H1 (cell line): ENCODE measurements at regions not wholly inside any gene's neighbourhood (a gene's known extent, or its start where the extent isn't known, plus 50 kb on each side); places are given as distances from the start of the nearest gene placed in this dataset.

Experiments
- CTCF ChIA-PET: fragments of 300-600 bp; sonication (Branson Sonifier 250); formaldehyde crosslinking; loops from one replicate; lab custom pipeline; 2021; ENCODE audit not compliant: partially characterized antibody; lab: Charles Lee
- POLR2A ChIA-PET: fragments of 300-600 bp; sonication (Branson Sonifier 250); formaldehyde crosslinking; loops from one replicate; lab custom pipeline; 2021; ENCODE audit warnings: inconsistent platforms; ENCODE audit not compliant: partially characterized antibody; lab: Charles Lee
- DNase-seq, 2 experiments: peaks; one replicate each; pipeline versions ENCODE4 v3.0.0 to v3.0.0-alpha.2; 2010 to 2022; ENCODE audit warnings: low spot score in 2 of 2, low read depth in 1 of 2, mixed read lengths in 1 of 2
- FAIRE-seq: peaks from 2 replicates; lab custom pipeline; 2011; peaks lifted over from hg19 to GRCh38; lab: Jason Lieb, UNC
- H2AFZ ChIP-seq: 2 replicates; pipeline ENCODE4 v1.8.1; 2012; ENCODE audit warnings: low read length, inconsistent platforms
- H2AK5ac ChIP-seq: 2 replicates; pipeline ENCODE4 v1.6.1; 2013; ENCODE audit warnings: low read depth, low read length
- H2BK120ac ChIP-seq: replicated peaks from 2 replicates; pipeline ENCODE3; 2013; ENCODE audit warnings: low read depth, low read length, inconsistent platforms
- H2BK12ac ChIP-seq: 2 replicates; pipeline ENCODE4 v1.6.1; 2013; ENCODE audit warnings: low read depth, low read length
- H2BK15ac ChIP-seq: 2 replicates; pipeline ENCODE4 v1.6.1; 2013; ENCODE audit warnings: low read length
- H2BK20ac ChIP-seq: 2 replicates; pipeline ENCODE4 v1.6.1; 2013; ENCODE audit warnings: low read length
- H2BK5ac ChIP-seq: 2 replicates; pipeline ENCODE4 v1.6.1; 2013; ENCODE audit warnings: low read depth, low read length
- H3K14ac ChIP-seq: 2 replicates; pipeline ENCODE4 v1.6.1; 2013; ENCODE audit warnings: inconsistent platforms; ENCODE audit not compliant: insufficient read length
- H3K18ac ChIP-seq: 2 replicates; pipeline ENCODE4 v1.6.1; 2013; ENCODE audit warnings: low read length; ENCODE audit errors: extremely low read depth
- H3K23ac ChIP-seq: 2 replicates; pipeline ENCODE4 v1.6.1; 2013; ENCODE audit warnings: inconsistent platforms; ENCODE audit not compliant: insufficient read length
- H3K23me2 ChIP-seq: 2 replicates; pipeline ENCODE4 v1.6.1; 2013; ENCODE audit warnings: low read depth, low read length
- H3K27ac ChIP-seq: 2 replicates; pipeline ENCODE4 v1.6.1; 2011; ENCODE audit warnings: low read depth, low read length, inconsistent platforms
- H3K27me3 ChIP-seq, 4 experiments: replicated peaks in 1 of 4; 1 replicate in 1 of 4; 2 replicates in 3 of 4; pipeline versions ENCODE4 v1.6.1 to v1.8.1; 2011 to 2013; ENCODE audit warnings: low read length in 3 of 4, mild to moderate bottlenecking in 3 of 4, inconsistent platforms in 2 of 4, mixed read lengths in 2 of 4, moderate library complexity in 1 of 4; ENCODE audit not compliant: control insufficient read depth in 3 of 4, insufficient read depth in 3 of 4; ENCODE audit errors: extremely low read depth in 1 of 4
- H3K36me3 ChIP-seq, 4 experiments: 2 replicates each; pipeline versions ENCODE4 v1.6.1 to v1.8.1; 2011 to 2013; ENCODE audit warnings: mild to moderate bottlenecking in 4 of 4, low read length in 3 of 4, moderate library complexity in 2 of 4, control low read depth in 1 of 4, inconsistent platforms in 1 of 4; ENCODE audit not compliant: insufficient read depth in 4 of 4, control insufficient read depth in 2 of 4
- H3K4ac ChIP-seq: replicated peaks from 2 replicates; pipeline ENCODE3; 2013; ENCODE audit warnings: low read length, low read depth, mixed read lengths, inconsistent platforms; ENCODE audit not compliant: insufficient read length
- H3K4me1 ChIP-seq, 4 experiments: replicated peaks in 1 of 4; 1 replicate in 1 of 4; 2 replicates in 3 of 4; pipeline versions ENCODE4 v1.6.1 to v1.8.1; 2011 to 2013; ENCODE audit warnings: low read length in 3 of 4, inconsistent platforms in 2 of 4, mixed read lengths in 1 of 4; ENCODE audit not compliant: insufficient read depth in 4 of 4, control insufficient read depth in 3 of 4
- H3K4me2 ChIP-seq, 2 experiments: 2 replicates each; pipeline versions ENCODE4 v1.6.1 to v1.8.1; 2011 to 2013; ENCODE audit warnings: low read depth in 2 of 2, low read length in 2 of 2, control low read depth in 1 of 2, inconsistent platforms in 1 of 2, mild to moderate bottlenecking in 1 of 2; ENCODE audit not compliant: insufficient read depth in 1 of 2
- H3K4me3 ChIP-seq, 4 experiments: fragments of 200-600, 300-600 bp in 1 of 4; sonication (generic), shearing (Covaris generic), sonication (Bioruptor Twin) in 1 of 4; 2 replicates each; pipeline versions ENCODE4 v1.5.1 to v1.8.1; 2011 to 2016; ENCODE audit warnings: low read length in 4 of 4, low read depth in 3 of 4, control low read depth in 2 of 4, inconsistent platforms in 2 of 4, mild to moderate bottlenecking in 2 of 4, mixed read lengths in 1 of 4, moderate library complexity in 1 of 4; ENCODE audit not compliant: insufficient read depth in 2 of 4; ENCODE audit errors: extremely low read depth in 1 of 4
- H3K56ac ChIP-seq: replicated peaks from 2 replicates; pipeline ENCODE3; 2013; ENCODE audit warnings: low read depth, mild to moderate bottlenecking, mixed read lengths, low read length, inconsistent platforms; ENCODE audit not compliant: insufficient read length
- H3K79me1 ChIP-seq: 2 replicates; pipeline ENCODE4 v1.6.1; 2013; ENCODE audit warnings: low read depth, low read length, control low read depth
- H3K79me2 ChIP-seq, 2 experiments: 2 replicates each; pipeline versions ENCODE4 v1.6.1 to v1.8.1; 2012 to 2013; ENCODE audit warnings: low read length in 2 of 2, mild to moderate bottlenecking in 2 of 2, inconsistent platforms in 1 of 2; ENCODE audit not compliant: insufficient read depth in 2 of 2, control insufficient read depth in 1 of 2
- H3K9ac ChIP-seq, 4 experiments: replicated peaks in 1 of 4; 1 replicate in 1 of 4; 2 replicates in 3 of 4; pipeline versions ENCODE4 v1.6.1 to v1.8.1; 2011 to 2013; ENCODE audit warnings: low read depth in 3 of 4, low read length in 3 of 4, control low read depth in 2 of 4, mild to moderate bottlenecking in 2 of 4, moderate library complexity in 2 of 4, inconsistent platforms in 1 of 4; ENCODE audit errors: extremely low read depth in 1 of 4
- H3K9me3 ChIP-seq, 2 experiments: 2 replicates each; pipeline versions ENCODE4 v1.6.1 to v1.8.1; 2012 to 2013; ENCODE audit warnings: mild to moderate bottlenecking in 2 of 2, moderate library complexity in 2 of 2, control low read depth in 1 of 2, inconsistent platforms in 1 of 2, low read depth in 1 of 2, low read length in 1 of 2, mixed read lengths in 1 of 2; ENCODE audit not compliant: insufficient read depth in 2 of 2
- H4K20me1 ChIP-seq, 2 experiments: replicated peaks in 1 of 2; 2 replicates each; pipeline versions ENCODE3 to v1.8.1; 2011 to 2013; ENCODE audit warnings: inconsistent platforms in 2 of 2, low read length in 2 of 2, mild to moderate bottlenecking in 1 of 2; ENCODE audit not compliant: insufficient read depth in 2 of 2, control insufficient read depth in 1 of 2
- H4K5ac ChIP-seq: 2 replicates; pipeline ENCODE4 v1.6.1; 2013; ENCODE audit warnings: low read length, low read depth, mixed read lengths, inconsistent platforms; ENCODE audit not compliant: insufficient read length
- H4K8ac ChIP-seq: 2 replicates; pipeline ENCODE4 v1.8.0; 2013; ENCODE audit warnings: mild to moderate bottlenecking, moderate library complexity, low read length, inconsistent platforms; ENCODE audit not compliant: insufficient read depth; ENCODE audit errors: extremely low read depth
- H4K91ac ChIP-seq: replicated peaks from 2 replicates; pipeline ENCODE3; 2013; ENCODE audit warnings: low read length, mixed read lengths, inconsistent platforms; ENCODE audit not compliant: insufficient read length
- BCL11A ChIP-seq, 2 experiments: IDR thresholded peaks; one replicate each; pipeline ENCODE4 v1.6.1; 2011; ENCODE audit warnings: low read depth in 2 of 2, low read length in 2 of 2, mild to moderate bottlenecking in 2 of 2
- BRCA1 ChIP-seq: IDR thresholded peaks from 2 replicates; pipeline ENCODE4 v1.6.1; 2012; ENCODE audit warnings: low read depth, low read length, improper control_type of control experiment
- EZH2 ChIP-seq: fragments of 200-600 bp; sonication (generic); IDR thresholded peaks from 2 replicates; pipeline ENCODE4 v1.7.1; 2012; ENCODE audit warnings: low read depth, mild to moderate bottlenecking, moderate library complexity, low read length, inconsistent platforms; ENCODE audit not compliant: severe bottlenecking
- GTF2F1 ChIP-seq: IDR thresholded peaks from 2 replicates; pipeline ENCODE4 v1.6.1; 2012; ENCODE audit warnings: low read depth, low read length, improper control_type of control experiment, borderline replicate concordance
- KDM1A ChIP-seq: fragments of 200-600, 300-600 bp; sonication (generic); IDR thresholded peaks from 2 replicates; pipeline ENCODE4 v1.7.1; 2016; ENCODE audit warnings: mild to moderate bottlenecking, low read length, borderline replicate concordance
- POLR2A ChIP-seq, 2 experiments: IDR thresholded peaks; 1 replicate in 1 of 2; 2 replicates in 1 of 2; pipeline ENCODE4 v1.6.1; 2011; ENCODE audit warnings: low read depth in 2 of 2, low read length in 2 of 2, mild to moderate bottlenecking in 2 of 2; ENCODE audit errors: control extremely low read depth in 1 of 2
- SIN3A ChIP-seq, 2 experiments: IDR thresholded peaks in 1 of 2; conservative IDR thresholded peaks in 1 of 2; 2 replicates each; pipeline ENCODE4 v1.6.1; 2011 to 2012; ENCODE audit warnings: low read length in 2 of 2, improper control_type of control experiment in 1 of 2, low read depth in 1 of 2, mild to moderate bottlenecking in 1 of 2
- WGBS, 2 experiments: shearing (Covaris generic) in 1 of 2; methylation state at CpG; one replicate each; pipeline versions ENCODE4 v1.1.6 to v1.1.7; 2013 to 2015; ENCODE audit warnings: low lambda C conversion rate in 2 of 2, mixed read lengths in 2 of 2, inconsistent platforms in 1 of 2, low coverage in 1 of 2, missing lambda C conversion rate in 1 of 2; ENCODE audit not compliant: insufficient replicate concordance in 2 of 2, insufficient coverage in 1 of 2, insufficient read length in 1 of 2; ENCODE audit errors: extremely low coverage in 1 of 2, missing lambda C conversion rate in 1 of 2; 5-methylcytosine and 5-hydroxymethylcytosine counted together
- TF ChIP-seq, protein P1 (sequence below), 3 experiments: IDR thresholded peaks; 1 replicate in 2 of 3; 2 replicates in 1 of 3; pipeline versions ENCODE4 v1.5.1 to v1.6.1; 2011; ENCODE audit warnings: low read length in 3 of 3, mild to moderate bottlenecking in 3 of 3, inconsistent platforms in 2 of 3, low read depth in 1 of 3, moderate library complexity in 1 of 3; ENCODE audit not compliant: insufficient read depth in 1 of 3; ENCODE audit errors: control extremely low read depth in 1 of 3
- TF ChIP-seq, protein P2 (sequence below): IDR thresholded peaks from 2 replicates; pipeline ENCODE4 v1.6.1; 2012; ENCODE audit warnings: low read length, inconsistent platforms
- TF ChIP-seq, protein P3 (sequence below): IDR thresholded peaks from 2 replicates; pipeline ENCODE4 v1.6.1; 2012; ENCODE audit warnings: inconsistent platforms

DNA sequence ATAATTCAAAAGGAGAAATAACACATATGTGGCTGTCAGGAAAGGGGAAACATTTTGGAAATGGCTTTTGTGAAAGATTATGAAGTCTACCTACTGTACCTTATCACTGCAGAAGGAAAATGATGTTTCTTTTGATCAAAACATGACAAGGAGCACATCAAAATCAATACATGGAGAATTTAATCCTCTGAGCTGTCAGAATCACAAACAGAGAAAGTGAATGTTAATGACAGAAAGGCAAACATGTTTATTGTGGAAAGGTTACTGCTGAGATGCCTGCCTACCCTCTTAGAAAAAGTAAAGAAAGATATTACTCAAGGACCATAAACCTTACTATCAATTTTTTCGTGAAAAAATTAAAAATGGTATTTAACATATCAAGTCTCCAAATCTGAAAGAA, 794.5 kb upstream of the GYPC start:
- H3K56ac ChIP-seq = no peak overlapping the region
- no peak overlapping the region for H2BK12ac ChIP-seq
- H3K27ac ChIP-seq = no peak overlapping the region
- H2BK20ac ChIP-seq = no peak overlapping the region
- H3K4me3 ChIP-seq = no peak overlapping the region
- H3K23ac ChIP-seq = no peak overlapping the region
- H3K18ac ChIP-seq = no peak overlapping the region
- peaks cover 0 to 4% (median under 1%) of the 10 kb centered on the region in 4 experiments; a peak in 1 of 7 replicates for H3K4me1 ChIP-seq
- DNase-seq (no peak), FAIRE-seq (no peak)
- H2BK5ac ChIP-seq = no peak overlapping the region
- WGBS, 2 experiments = 80% methylated on average over 1 of the region's 1 CpG; no CpG with 5 or more reads in 1 of the 2 experiments
- no peaks in the 10 kb centered on the region for H3K79me2 ChIP-seq
- H2BK15ac ChIP-seq = no peak overlapping the region
- H3K4me2 ChIP-seq = no peak overlapping the region
- no peak overlapping the region for H3K4ac ChIP-seq
- no peaks in the 10 kb centered on the region for H3K79me1 ChIP-seq
- no peak overlapping the region for H2AK5ac ChIP-seq
- H3K36me3 ChIP-seq = no peaks in the 10 kb centered on the region
- CTCF ChIA-PET = no interaction called here
- no peak overlapping the region for H2BK120ac ChIP-seq
- no peak overlapping the region for H4K5ac ChIP-seq
- H3K9me3 ChIP-seq = no peaks in the 10 kb centered on the region; a peak in 1 of 4 replicates
- no peaks in the 10 kb centered on the region for H3K27me3 ChIP-seq
- no peak overlapping the region for H3K14ac ChIP-seq
- H4K91ac ChIP-seq = no peak overlapping the region
- no peaks in the 10 kb centered on the region for H4K20me1 ChIP-seq
- no peak overlapping the region for H4K8ac ChIP-seq
- POLR2A ChIA-PET = no interaction called here
- no peak overlapping the region for H2AFZ ChIP-seq
- no peak overlapping the region for H3K9ac ChIP-seq
- H3K23me2 ChIP-seq = no peaks in the 10 kb centered on the region; the same call in 1 of the 2 replicates
- TF ChIP-seq, protein P1, sequence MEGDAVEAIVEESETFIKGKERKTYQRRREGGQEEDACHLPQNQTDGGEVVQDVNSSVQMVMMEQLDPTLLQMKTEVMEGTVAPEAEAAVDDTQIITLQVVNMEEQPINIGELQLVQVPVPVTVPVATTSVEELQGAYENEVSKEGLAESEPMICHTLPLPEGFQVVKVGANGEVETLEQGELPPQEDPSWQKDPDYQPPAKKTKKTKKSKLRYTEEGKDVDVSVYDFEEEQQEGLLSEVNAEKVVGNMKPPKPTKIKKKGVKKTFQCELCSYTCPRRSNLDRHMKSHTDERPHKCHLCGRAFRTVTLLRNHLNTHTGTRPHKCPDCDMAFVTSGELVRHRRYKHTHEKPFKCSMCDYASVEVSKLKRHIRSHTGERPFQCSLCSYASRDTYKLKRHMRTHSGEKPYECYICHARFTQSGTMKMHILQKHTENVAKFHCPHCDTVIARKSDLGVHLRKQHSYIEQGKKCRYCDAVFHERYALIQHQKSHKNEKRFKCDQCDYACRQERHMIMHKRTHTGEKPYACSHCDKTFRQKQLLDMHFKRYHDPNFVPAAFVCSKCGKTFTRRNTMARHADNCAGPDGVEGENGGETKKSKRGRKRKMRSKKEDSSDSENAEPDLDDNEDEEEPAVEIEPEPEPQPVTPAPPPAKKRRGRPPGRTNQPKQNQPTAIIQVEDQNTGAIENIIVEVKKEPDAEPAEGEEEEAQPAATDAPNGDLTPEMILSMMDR (IDR thresholded peaks at IDR 0.05; ENCODE audit: control extremely low read depth in 1 of 3, insufficient read depth in 1 of 3, low read depth in 1 of 3, low read length in 3 of 3) = no peak
- TF ChIP-seq, protein P2, sequence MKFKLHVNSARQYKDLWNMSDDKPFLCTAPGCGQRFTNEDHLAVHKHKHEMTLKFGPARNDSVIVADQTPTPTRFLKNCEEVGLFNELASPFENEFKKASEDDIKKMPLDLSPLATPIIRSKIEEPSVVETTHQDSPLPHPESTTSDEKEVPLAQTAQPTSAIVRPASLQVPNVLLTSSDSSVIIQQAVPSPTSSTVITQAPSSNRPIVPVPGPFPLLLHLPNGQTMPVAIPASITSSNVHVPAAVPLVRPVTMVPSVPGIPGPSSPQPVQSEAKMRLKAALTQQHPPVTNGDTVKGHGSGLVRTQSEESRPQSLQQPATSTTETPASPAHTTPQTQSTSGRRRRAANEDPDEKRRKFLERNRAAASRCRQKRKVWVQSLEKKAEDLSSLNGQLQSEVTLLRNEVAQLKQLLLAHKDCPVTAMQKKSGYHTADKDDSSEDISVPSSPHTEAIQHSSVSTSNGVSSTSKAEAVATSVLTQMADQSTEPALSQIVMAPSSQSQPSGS = no peak
- TF ChIP-seq EZH2 (no peak), KDM1A (no peak), BRCA1 (no peak), POLR2A (IDR thresholded peaks at IDR 0.05; ENCODE audit: control extremely low read depth in 1 of 2, low read depth in 2 of 2, low read length in 2 of 2) (no peak), GTF2F1 (no peak), BCL11A (IDR thresholded peaks at IDR 0.05; ENCODE audit: low read depth in 2 of 2, low read length in 2 of 2) (no peak), SIN3A (conservative IDR thresholded peaks at IDR 0.05 in 1 of 2, IDR thresholded peaks at IDR 0.05 in 1 of 2; ENCODE audit: low read depth in 1 of 2, low read length in 2 of 2) (no peak)
- TF ChIP-seq, protein P3, sequence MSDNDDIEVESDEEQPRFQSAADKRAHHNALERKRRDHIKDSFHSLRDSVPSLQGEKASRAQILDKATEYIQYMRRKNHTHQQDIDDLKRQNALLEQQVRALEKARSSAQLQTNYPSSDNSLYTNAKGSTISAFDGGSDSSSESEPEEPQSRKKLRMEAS = no peak
